K562 (cell line): ENCODE measurements at regions not wholly inside any gene's neighbourhood (a gene's known extent, or its start where the extent isn't known, plus 50 kb on each side); places are given as distances from the start of the nearest gene placed in this dataset.

Source experiments
- ATAC-seq: fragments of 200-7000 bp; cut with Tn5 transposase; 3 replicates; pipeline ENCODE4 v1.9.1; 2020; ENCODE audit warnings: moderate library complexity
- BruUV-seq: library from RNA; stranded (reverse); fragments of 400-500 nt; replicated peaks from 2 replicates; lab custom pipeline; 2021; lab: Mats Ljungman, UMichigan
- CTCF ChIA-PET: fragments of 300-600 bp; formaldehyde crosslinking; extraction: SDS; loops from one replicate; lab custom pipeline; 2021; ENCODE audit warnings: low intra/inter-chr PET ratio; lab: Yijun Ruan, JAX
- POLR2A ChIA-PET: fragments of 300-600, 350-650 bp; sonication (Branson Sonifier 250); formaldehyde crosslinking; extraction: SDS; loops from one replicate; lab custom pipeline; 2021; ENCODE audit warnings: antibody characterized with exemption, inconsistent platforms; lab: Yijun Ruan, JAX
- DNase-seq, 4 experiments: peaks; one replicate each; pipeline versions ENCODE4 v3.0.0 to v3.0.0-alpha.2; 2011 to 2018; ENCODE audit warnings: low spot score in 3 of 4, mixed read lengths in 3 of 4; ENCODE audit errors: extremely low read depth in 1 of 4
- FAIRE-seq: peaks from 2 replicates; lab custom pipeline; 2011; peaks lifted over from hg19 to GRCh38; lab: Jason Lieb, UNC
- H2AFZ ChIP-seq: 2 replicates; pipeline ENCODE4 v1.6.0; 2011; ENCODE audit warnings: low read depth, low read length, control low read depth, inconsistent platforms
- H3K27ac ChIP-seq: fragments of 200-600 bp; 3 replicates; pipeline ENCODE4 v1.8.0; 2011; ENCODE audit warnings: low read depth, mild to moderate bottlenecking, control low read depth, inconsistent platforms, low read length, moderate library complexity, mixed read lengths; ENCODE audit errors: extremely low read depth
- H3K27me3 ChIP-seq, 2 experiments: fragments of 300-600 bp in 1 of 2; 2 replicates in 1 of 2; 3 replicates in 1 of 2; pipeline versions ENCODE4 v1.6.0 to v1.8.0; 2011; ENCODE audit warnings: inconsistent platforms in 2 of 2, low read length in 2 of 2, mild to moderate bottlenecking in 1 of 2, mixed read lengths in 1 of 2, moderate library complexity in 1 of 2; ENCODE audit not compliant: control insufficient read depth in 2 of 2, insufficient read depth in 2 of 2
- H3K36me3 ChIP-seq: fragments of 300-600 bp; 3 replicates; pipeline ENCODE4 v1.8.0; 2011; ENCODE audit warnings: mild to moderate bottlenecking, low read length, inconsistent platforms; ENCODE audit not compliant: control insufficient read depth, insufficient read depth
- H3K4me1 ChIP-seq, 2 experiments: fragments of 200-600 bp in 1 of 2; replicated peaks in 1 of 2; 2 replicates in 1 of 2; 3 replicates in 1 of 2; pipeline versions ENCODE4 v1.5.1 to v1.8.0; 2011; ENCODE audit warnings: inconsistent platforms in 2 of 2, low read length in 2 of 2, mild to moderate bottlenecking in 1 of 2, mixed read lengths in 1 of 2, moderate library complexity in 1 of 2; ENCODE audit not compliant: control insufficient read depth in 2 of 2, insufficient read depth in 2 of 2
- H3K4me2 ChIP-seq: 2 replicates; pipeline ENCODE4 v1.6.1; 2011; ENCODE audit warnings: low read length, control low read depth, inconsistent platforms, mixed read lengths; ENCODE audit not compliant: insufficient read depth
- H3K4me3 ChIP-seq: fragments of 200-600 bp; sonication (generic), shearing (Covaris generic); 2 replicates; pipeline ENCODE4 v1.5.1; 2016; ENCODE audit warnings: control low read depth, inconsistent platforms
- H3K79me2 ChIP-seq: fragments of 200-600 bp; 3 replicates; pipeline ENCODE4 v1.8.0; 2011; ENCODE audit warnings: low read length, inconsistent platforms; ENCODE audit not compliant: control insufficient read depth, insufficient read depth
- H3K9ac ChIP-seq, 2 experiments: 2 replicates each; pipeline versions ENCODE4 v1.6.0 to v1.6.1; 2011; ENCODE audit warnings: low read depth in 2 of 2, low read length in 2 of 2, control low read depth in 1 of 2, inconsistent platforms in 1 of 2, mild to moderate bottlenecking in 1 of 2, mixed read lengths in 1 of 2; ENCODE audit not compliant: insufficient read depth in 1 of 2
- H3K9me1 ChIP-seq: one replicate; pipeline ENCODE4 v1.6.0; 2011; ENCODE audit warnings: inconsistent platforms, mild to moderate bottlenecking, low read length, moderate library complexity; ENCODE audit not compliant: control insufficient read depth, insufficient read depth
- H3K9me3 ChIP-seq: replicated peaks from 2 replicates; pipeline ENCODE4 v1.5.1; 2011; ENCODE audit warnings: low read depth, low read length, inconsistent platforms; ENCODE audit not compliant: control insufficient read depth, insufficient read depth
- H4K20me1 ChIP-seq: replicated peaks from 2 replicates; pipeline ENCODE4 v1.6.1; 2011; ENCODE audit warnings: low read length, inconsistent platforms, mixed read lengths; ENCODE audit not compliant: control insufficient read depth, insufficient read depth
- KLF6 ChIP-seq: fragments of 250-450 bp; sonication (Bioruptor Pico); IDR thresholded peaks from 2 replicates; pipeline ENCODE4 v1.4.0; 2020; ENCODE audit warnings: mild to moderate bottlenecking, moderate library complexity, borderline replicate concordance
- MIER1 ChIP-seq: fragments of 450-650 bp; IDR thresholded peaks from 2 replicates; pipeline ENCODE4 v1.6.1; 2016; ENCODE audit warnings: antibody characterized with exemption, mild to moderate bottlenecking, low read depth
- NONO ChIP-seq, 2 experiments: fragments of 200-400 bp in 1 of 2; fragments of 450-650 bp in 1 of 2; formaldehyde crosslinking in 1 of 2; IDR thresholded peaks; 2 replicates each; pipeline ENCODE4 v1.6.1; 2017; ENCODE audit warnings: low read depth in 2 of 2, mild to moderate bottlenecking in 2 of 2, moderate library complexity in 2 of 2, low read length in 1 of 2
- NR2F6 ChIP-seq: fragments of 450-650 bp; formaldehyde crosslinking; IDR thresholded peaks from 2 replicates; pipeline ENCODE4 v1.4.0; 2020; ENCODE audit warnings: mild to moderate bottlenecking
- POLR2AphosphoS5 ChIP-seq: IDR thresholded peaks from 2 replicates; pipeline ENCODE4 v1.6.1; 2011; ENCODE audit warnings: mild to moderate bottlenecking, low read depth, low read length, moderate library complexity; ENCODE audit not compliant: control insufficient read depth, insufficient read depth
- POLR2B ChIP-seq: fragments of 450-650 bp; IDR thresholded peaks from 2 replicates; pipeline ENCODE4 v1.6.1; 2018; ENCODE audit warnings: low read depth; ENCODE audit not compliant: partially characterized antibody
- SAP30 ChIP-seq: fragments of 200-600 bp; sonication (generic); IDR thresholded peaks from 2 replicates; pipeline ENCODE4 v1.6.1; 2012; ENCODE audit warnings: borderline replicate concordance, low read depth, mild to moderate bottlenecking, moderate library complexity, low read length, control low read depth, inconsistent platforms; ENCODE audit not compliant: insufficient read depth, poor library complexity, severe bottlenecking
- THRAP3 ChIP-seq: fragments of 450-650 bp; IDR thresholded peaks from 2 replicates; pipeline ENCODE4 v1.6.1; 2016; ENCODE audit warnings: mild to moderate bottlenecking, inconsistent platforms, borderline replicate concordance
- ZNF197 ChIP-seq: fragments of 200-800 bp; sonication (Bioruptor generic); IDR thresholded peaks from 2 replicates; pipeline ENCODE4 v1.6.1; 2016; ENCODE audit warnings: low read depth, missing genetic modification characterization, missing compliant biosample characterization
- WGBS: fragments of 100-300 bp; shearing (Covaris generic); methylation state at CpG from one replicate; pipeline ENCODE4 v1.1.6; 2016; ENCODE audit warnings: low coverage, mixed read lengths; ENCODE audit not compliant: insufficient coverage; ENCODE audit errors: missing lambda C conversion rate; 5-methylcytosine and 5-hydroxymethylcytosine counted together
- in situ Hi-C: fragments of 300-500 bp; cut with MboI; formaldehyde crosslinking; loops from 4 replicates; pipeline ENCODE4 v1.15.0; 2018; ENCODE audit warnings: inconsistent platforms, mixed read lengths
- intact Hi-C: fragments of 100-400 bp; cut with micrococcal nuclease; formaldehyde crosslinking; loops from 2 replicates; pipeline ENCODE4 v1.14.2; 2022

GRCh38 chr6:21946298-21946783 is 350.5 kb downstream of the PRL start:
- Histone ChIP-seq H2AFZ (no peak overlapping the region), H3K9ac (no peak overlapping the region), H3K9me3 (no peaks in the 10 kb centered on the region), H3K27ac (no peak overlapping the region), H4K20me1 (no peaks in the 10 kb centered on the region), H3K9me1 (no peaks in the 10 kb centered on the region), H3K4me3 (no peak overlapping the region), H3K27me3 (no peaks in the 10 kb centered on the region), H3K4me1 (no peaks in the 10 kb centered on the region; a peak in 1 of 5 replicates), H3K79me2 (no peaks in the 10 kb centered on the region), H3K4me2 (no peak overlapping the region), H3K36me3 (no peaks in the 10 kb centered on the region)
- POLR2A ChIA-PET, result no interaction called here
- TF ChIP-seq MIER1 (no peak), POLR2B (no peak), SAP30 (no peak), NR2F6 (CRISPR knock-in tag) (no peak), POLR2AphosphoS5 (peak; percentile 41; the same call in 1 of the 2 replicates), THRAP3 (no peak), NONO (IDR thresholded peaks at IDR 0.05; ENCODE audit: low read depth in 2 of 2, low read length in 1 of 2) (no peak), KLF6 (no peak), ZNF197 (CRISPR knock-in tag) (no peak)
- ATAC-seq (no peak), FAIRE-seq (no peak), DNase-seq (no peak)
- intact Hi-C loops, result no loop called here
- in situ Hi-C loops, result no loop called here
- no TSS peak for BruUV-seq
- 23% methylated on average over 4 of the region's 4 CpGs for whole genome bisulfite sequencing
- CTCF ChIA-PET, result interaction anchor here (0.5 kb wide), 1 partner anchor 182 kb away, joined by 4 read pairs; no protein-coding TSS in a partner anchor
